Gastroesophageal sphincter (tissue), 3 donors: ENCODE measurements at regions not wholly inside any gene's neighbourhood (a gene's known extent, or its start where the extent isn't known, plus 50 kb on each side); places are given as distances from the start of the nearest gene placed in this dataset.
A peak's percentile ranks its signal among the peaks of the same experiment; 100 is the strongest.

Experiments used
- CTCF ChIP-seq, 4 experiments: fragments of 200-600 bp in 2 of 4; fragments of 450-650 bp in 2 of 4; sonication (generic) in 1 of 4; IDR thresholded peaks; one replicate each; pipeline ENCODE4 v1.5.1; 2017 to 2019; ENCODE audit warnings: antibody characterized with exemption in 4 of 4, mild to moderate bottlenecking in 2 of 4, moderate library complexity in 2 of 4
- POLR2A ChIP-seq, 2 donors: fragments of 450-650 bp; IDR thresholded peaks; one replicate each; pipeline ENCODE4 v1.6.1; 2017; ENCODE audit warnings: antibody characterized with exemption in 2 of 2, mild to moderate bottlenecking in 2 of 2, moderate library complexity in 1 of 2
- POLR2AphosphoS5 ChIP-seq: sonication (generic); formaldehyde crosslinking; IDR thresholded peaks from one replicate; pipeline ENCODE4 v1.6.1; 2017; ENCODE audit warnings: antibody characterized with exemption

GRCh38 chr10:29130190-29130673, 158.6 kb upstream of the LYZL1 start:
- TF ChIP-seq CTCF (IDR thresholded peaks at IDR 0.05) (peak; percentile 32 to 54 (median 47)), POLR2AphosphoS5 (no peak), POLR2A (IDR thresholded peaks at IDR 0.05) (no peak)
